ENCODE measurements at regions not wholly inside any gene's neighbourhood (a gene's known extent, or its start where the extent isn't known, plus 50 kb on each side); places are given as distances from the start of the nearest gene placed in this dataset.
"Not testable (repeated sequence)": the region's sequence is repeated elsewhere in the genome, so short reads cannot be mapped to it uniquely, and the experiment has no call there.

GRCh38 chr20:29500738-29501137 lies 1756.7 kb upstream of the DEFB115 start:
- TF ChIP-seq, protein P1, sequence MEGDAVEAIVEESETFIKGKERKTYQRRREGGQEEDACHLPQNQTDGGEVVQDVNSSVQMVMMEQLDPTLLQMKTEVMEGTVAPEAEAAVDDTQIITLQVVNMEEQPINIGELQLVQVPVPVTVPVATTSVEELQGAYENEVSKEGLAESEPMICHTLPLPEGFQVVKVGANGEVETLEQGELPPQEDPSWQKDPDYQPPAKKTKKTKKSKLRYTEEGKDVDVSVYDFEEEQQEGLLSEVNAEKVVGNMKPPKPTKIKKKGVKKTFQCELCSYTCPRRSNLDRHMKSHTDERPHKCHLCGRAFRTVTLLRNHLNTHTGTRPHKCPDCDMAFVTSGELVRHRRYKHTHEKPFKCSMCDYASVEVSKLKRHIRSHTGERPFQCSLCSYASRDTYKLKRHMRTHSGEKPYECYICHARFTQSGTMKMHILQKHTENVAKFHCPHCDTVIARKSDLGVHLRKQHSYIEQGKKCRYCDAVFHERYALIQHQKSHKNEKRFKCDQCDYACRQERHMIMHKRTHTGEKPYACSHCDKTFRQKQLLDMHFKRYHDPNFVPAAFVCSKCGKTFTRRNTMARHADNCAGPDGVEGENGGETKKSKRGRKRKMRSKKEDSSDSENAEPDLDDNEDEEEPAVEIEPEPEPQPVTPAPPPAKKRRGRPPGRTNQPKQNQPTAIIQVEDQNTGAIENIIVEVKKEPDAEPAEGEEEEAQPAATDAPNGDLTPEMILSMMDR (IDR thresholded peaks at IDR 0.05; ENCODE audit: low read length) = not testable (repeated sequence)
- not testable (repeated sequence) for TF ChIP-seq EZH2 (optimal IDR thresholded peaks at IDR 0.05; ENCODE audit: low read depth, low read length); EZH2phosphoT487 (IDR thresholded peaks at IDR 0.05; ENCODE audit: low read length)
